Ishikawa (cell line): ENCODE measurements at regions not wholly inside any gene's neighbourhood (a gene's known extent, or its start where the extent isn't known, plus 50 kb on each side); places are given as distances from the start of the nearest gene placed in this dataset.
A peak's percentile ranks its signal among the peaks of the same experiment; 100 is the strongest.

Experiments used
- CEBPB ChIP-seq: IDR thresholded peaks from 2 replicates; pipeline ENCODE4 v1.6.1; 2012
- CREB1 ChIP-seq: IDR thresholded peaks from 2 replicates; pipeline ENCODE4 v1.6.1; 2012; ENCODE audit warnings: low read depth
- EGR1 ChIP-seq: IDR thresholded peaks from 2 replicates; pipeline ENCODE4 v1.6.1; 2012
- EP300 ChIP-seq: IDR thresholded peaks from 2 replicates; pipeline ENCODE4 v1.6.1; 2012; ENCODE audit warnings: borderline replicate concordance
- FOXM1 ChIP-seq: IDR thresholded peaks from 2 replicates; pipeline ENCODE4 v1.6.1; 2012; ENCODE audit warnings: low read depth, borderline replicate concordance
- MAX ChIP-seq: IDR thresholded peaks from 2 replicates; pipeline ENCODE4 v1.6.1; 2012
- NFIC ChIP-seq: IDR thresholded peaks from 2 replicates; pipeline ENCODE4 v1.6.1; 2012
- RAD21 ChIP-seq: IDR thresholded peaks from 2 replicates; pipeline ENCODE4 v1.6.1; 2012; ENCODE audit warnings: low read depth
- TAF1 ChIP-seq: IDR thresholded peaks from 2 replicates; pipeline ENCODE4 v1.6.1; 2012; ENCODE audit warnings: low read depth, mild to moderate bottlenecking
- TCF12 ChIP-seq: IDR thresholded peaks from 2 replicates; pipeline ENCODE4 v1.6.1; 2012; ENCODE audit warnings: low read depth
- TEAD4 ChIP-seq: IDR thresholded peaks from 2 replicates; pipeline ENCODE4 v1.6.1; 2012
- USF1 ChIP-seq: IDR thresholded peaks from 2 replicates; pipeline ENCODE4 v1.6.1; 2012
- YY1 ChIP-seq: IDR thresholded peaks from 2 replicates; pipeline ENCODE4 v1.6.1; 2012; ENCODE audit warnings: low read depth
- ZBTB7A ChIP-seq: IDR thresholded peaks from 2 replicates; pipeline ENCODE4 v1.6.1; 2012; ENCODE audit warnings: low read depth
- TF ChIP-seq, protein P1 (sequence below): IDR thresholded peaks from 2 replicates; pipeline ENCODE4 v1.6.1; 2012; ENCODE audit warnings: low read depth, mild to moderate bottlenecking

DNA sequence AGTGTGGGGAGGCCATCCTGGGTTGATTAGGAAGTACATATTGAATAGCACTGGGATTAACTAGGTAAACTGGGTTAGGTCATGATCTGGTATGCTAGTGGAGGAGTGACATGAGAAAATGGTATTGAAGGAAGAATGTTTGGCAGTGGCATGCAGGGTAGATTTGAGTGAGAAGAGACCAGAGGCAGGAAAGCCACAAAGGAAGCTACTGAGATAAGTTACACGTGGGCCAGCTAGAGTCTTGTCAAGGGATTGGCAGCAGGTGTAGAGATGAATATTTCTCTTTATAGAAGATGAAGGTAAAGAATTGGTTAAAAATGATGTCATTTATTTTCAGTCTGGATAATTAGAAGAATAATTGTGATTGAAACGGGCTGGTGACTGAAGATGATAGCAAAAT, 91.0 kb upstream of the TPRG1 start:
- TF ChIP-seq FOXM1 (no peak), MAX (no peak), EP300 (no peak), NFIC (no peak), USF1 (no peak), RAD21 (no peak), CEBPB (no peak), CREB1 (no peak), ZBTB7A (no peak), EGR1 (no peak), TAF1 (no peak), TCF12 (no peak), YY1 (no peak)
- TF ChIP-seq, protein P1, sequence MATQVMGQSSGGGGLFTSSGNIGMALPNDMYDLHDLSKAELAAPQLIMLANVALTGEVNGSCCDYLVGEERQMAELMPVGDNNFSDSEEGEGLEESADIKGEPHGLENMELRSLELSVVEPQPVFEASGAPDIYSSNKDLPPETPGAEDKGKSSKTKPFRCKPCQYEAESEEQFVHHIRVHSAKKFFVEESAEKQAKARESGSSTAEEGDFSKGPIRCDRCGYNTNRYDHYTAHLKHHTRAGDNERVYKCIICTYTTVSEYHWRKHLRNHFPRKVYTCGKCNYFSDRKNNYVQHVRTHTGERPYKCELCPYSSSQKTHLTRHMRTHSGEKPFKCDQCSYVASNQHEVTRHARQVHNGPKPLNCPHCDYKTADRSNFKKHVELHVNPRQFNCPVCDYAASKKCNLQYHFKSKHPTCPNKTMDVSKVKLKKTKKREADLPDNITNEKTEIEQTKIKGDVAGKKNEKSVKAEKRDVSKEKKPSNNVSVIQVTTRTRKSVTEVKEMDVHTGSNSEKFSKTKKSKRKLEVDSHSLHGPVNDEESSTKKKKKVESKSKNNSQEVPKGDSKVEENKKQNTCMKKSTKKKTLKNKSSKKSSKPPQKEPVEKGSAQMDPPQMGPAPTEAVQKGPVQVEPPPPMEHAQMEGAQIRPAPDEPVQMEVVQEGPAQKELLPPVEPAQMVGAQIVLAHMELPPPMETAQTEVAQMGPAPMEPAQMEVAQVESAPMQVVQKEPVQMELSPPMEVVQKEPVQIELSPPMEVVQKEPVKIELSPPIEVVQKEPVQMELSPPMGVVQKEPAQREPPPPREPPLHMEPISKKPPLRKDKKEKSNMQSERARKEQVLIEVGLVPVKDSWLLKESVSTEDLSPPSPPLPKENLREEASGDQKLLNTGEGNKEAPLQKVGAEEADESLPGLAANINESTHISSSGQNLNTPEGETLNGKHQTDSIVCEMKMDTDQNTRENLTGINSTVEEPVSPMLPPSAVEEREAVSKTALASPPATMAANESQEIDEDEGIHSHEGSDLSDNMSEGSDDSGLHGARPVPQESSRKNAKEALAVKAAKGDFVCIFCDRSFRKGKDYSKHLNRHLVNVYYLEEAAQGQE = no peak

- TF ChIP-seq CEBPB (no peak), FOXM1 (no peak), ZBTB7A (no peak), EGR1 (no peak), RAD21 (no peak), NFIC (no peak), EP300 (no peak)
- TF ChIP-seq, protein P1 = no peak
These were observed 88.9 kb upstream of the TPRG1 start for GRCh38 chr3:189082666-189083427.

- TF ChIP-seq ZBTB7A (no peak), FOXM1 (no peak), EGR1 (no peak), MAX (no peak), CEBPB (peak; percentile 69), TAF1 (no peak)
These were observed 87.2 kb upstream of the TPRG1 start for GRCh38 chr3:189084620-189085019.

- TF ChIP-seq CREB1 (no peak), NFIC (no peak), TCF12 (no peak), TEAD4 (no peak), FOXM1 (no peak), USF1 (no peak), EP300 (no peak), MAX (no peak), RAD21 (no peak), ZBTB7A (no peak), YY1 (no peak), EGR1 (no peak)
- TF ChIP-seq, protein P1 = no peak
These were observed 79.2 kb upstream of the TPRG1 start for GRCh38 chr3:189092547-189092946.
